Fibroblast of lung (primary cell): ENCODE measurements at regions not wholly inside any gene's neighbourhood (a gene's known extent, or its start where the extent isn't known, plus 50 kb on each side); places are given as distances from the start of the nearest gene placed in this dataset.
"Not testable (repeated sequence)": the region's sequence is repeated elsewhere in the genome, so short reads cannot be mapped to it uniquely, and the experiment has no call there.

Experiments used
- DNase-seq, 2 donors: peaks; one replicate each; pipeline versions ENCODE4 v3.0.0 to v3.0.0-alpha.2; 2010; ENCODE audit warnings: low read depth in 2 of 2
- H2AFZ ChIP-seq: 2 replicates; pipeline ENCODE4 v1.5.1; 2012; ENCODE audit warnings: low read length, control low read depth, inconsistent platforms
- H3K27ac ChIP-seq: 2 replicates; pipeline ENCODE4 v1.5.1; 2011; ENCODE audit warnings: low read length, control low read depth; ENCODE audit not compliant: insufficient read depth
- H3K27me3 ChIP-seq: 2 replicates; pipeline ENCODE4 v1.5.1; 2011; ENCODE audit warnings: mild to moderate bottlenecking, low read length; ENCODE audit not compliant: control insufficient read depth, insufficient read depth
- H3K36me3 ChIP-seq: 2 replicates; pipeline ENCODE4 v1.5.1; 2011; ENCODE audit warnings: low read length; ENCODE audit not compliant: control insufficient read depth, insufficient read depth
- H3K4me1 ChIP-seq: 2 replicates; pipeline ENCODE4 v1.5.1; 2011; ENCODE audit warnings: low read length; ENCODE audit not compliant: control insufficient read depth, insufficient read depth; ENCODE audit errors: extremely low read depth
- H3K4me2 ChIP-seq: 2 replicates; pipeline ENCODE4 v1.5.1; 2011; ENCODE audit warnings: low read length, control low read depth; ENCODE audit not compliant: insufficient read depth; ENCODE audit errors: extremely low read depth
- H3K4me3 ChIP-seq, 4 experiments: fragments of 200-600 bp in 1 of 4; sonication (generic) in 1 of 4; replicated peaks in 1 of 4; 2 replicates each; pipeline ENCODE4 v1.5.1; 2011 to 2016; ENCODE audit warnings: low read length in 4 of 4, low read depth in 3 of 4, mild to moderate bottlenecking in 3 of 4, control low read depth in 2 of 4, inconsistent platforms in 1 of 4, mixed read lengths in 1 of 4; ENCODE audit not compliant: insufficient read depth in 1 of 4; ENCODE audit errors: control extremely low read depth in 1 of 4
- H3K79me2 ChIP-seq: 2 replicates; pipeline ENCODE4 v1.5.1; 2012; ENCODE audit warnings: mild to moderate bottlenecking, low read length, inconsistent platforms; ENCODE audit not compliant: control insufficient read depth, insufficient read depth
- H3K9ac ChIP-seq: 2 replicates; pipeline ENCODE4 v1.5.1; 2011; ENCODE audit warnings: mild to moderate bottlenecking, low read length, control low read depth; ENCODE audit not compliant: insufficient read depth
- H3K9me3 ChIP-seq: 2 replicates; pipeline ENCODE4 v1.5.1; 2012; ENCODE audit warnings: low read depth, low read length; ENCODE audit not compliant: control insufficient read depth, insufficient read depth
- H4K20me1 ChIP-seq: 2 replicates; pipeline ENCODE4 v1.5.1; 2011; ENCODE audit warnings: low read length; ENCODE audit not compliant: control insufficient read depth, insufficient read depth; ENCODE audit errors: extremely low read depth

GRCh38 chr16:29060022-29060810, 75.4 kb downstream of the LAT start:
- not testable (repeated sequence) for H3K4me3 ChIP-seq, H3K4me2 ChIP-seq, H4K20me1 ChIP-seq, DNase-seq, H3K9me3 ChIP-seq, H3K36me3 ChIP-seq, H3K27ac ChIP-seq, H3K79me2 ChIP-seq, H3K4me1 ChIP-seq, H3K9ac ChIP-seq, H3K27me3 ChIP-seq, H2AFZ ChIP-seq

GRCh38 chr16:29059575-29059974, 74.7 kb downstream of the LAT start:
- not testable (repeated sequence) for H3K9me3 ChIP-seq, H3K27me3 ChIP-seq, H3K4me2 ChIP-seq, H3K27ac ChIP-seq, H4K20me1 ChIP-seq, H3K9ac ChIP-seq, H3K4me3 ChIP-seq, H3K79me2 ChIP-seq, H3K4me1 ChIP-seq, H3K36me3 ChIP-seq, H2AFZ ChIP-seq, DNase-seq
